ENCODE measurements at regions not wholly inside any gene's neighbourhood (a gene's known extent, or its start where the extent isn't known, plus 50 kb on each side); places are given as distances from the start of the nearest gene placed in this dataset.

- Histone ChIP-seq H3K27ac (no peak overlapping the region), H3K27me3 (replicated peaks) (no peaks in the 10 kb centered on the region), H3K36me3 (replicated peaks) (no peaks in the 10 kb centered on the region), H3K4me3 (ENCODE audit: low read depth, low read length) (no peak overlapping the region)
- TF ChIP-seq CTCF (IDR thresholded peaks at IDR 0.05; ENCODE audit: low read depth, low read length, missing control alignments), result no peak
- in situ Hi-C loops (cut with HindIII; ENCODE audit: low pct_ligation_motif_present, low sequenced_read_pairs), result no loop called here
- DNase-seq, result no peak
These were observed 396.8 kb upstream of the UBE2E3 start for GRCh38 chr2:180583441-180584140.

- TF ChIP-seq CTCF (IDR thresholded peaks at IDR 0.05; ENCODE audit: low read depth, low read length, missing control alignments), result no peak
- Histone ChIP-seq H3K27me3 (replicated peaks) (no peaks in the 10 kb centered on the region), H3K27ac (no peak overlapping the region), H3K4me3 (ENCODE audit: low read depth, low read length) (no peak overlapping the region), H3K36me3 (replicated peaks) (no peaks in the 10 kb centered on the region)
- no peak for DNase-seq
- in situ Hi-C loops (cut with HindIII; ENCODE audit: low pct_ligation_motif_present, low sequenced_read_pairs), result no loop called here
These were observed 401.0 kb upstream of the UBE2E3 start for GRCh38 chr2:180579388-180579787.

GRCh38 chr2:180578441-180578840 lies 402.0 kb upstream of the UBE2E3 start:
- in situ Hi-C loops (cut with HindIII; ENCODE audit: low pct_ligation_motif_present, low sequenced_read_pairs), result no loop called here
- no peaks in the 10 kb centered on the region for H3K27me3 ChIP-seq (replicated peaks)
- no peak overlapping the region for H3K4me3 ChIP-seq (ENCODE audit: low read depth, low read length)
- no peak for DNase-seq
- TF ChIP-seq CTCF (IDR thresholded peaks at IDR 0.05; ENCODE audit: low read depth, low read length, missing control alignments), result no peak
- H3K27ac ChIP-seq, result no peak overlapping the region
- no peaks in the 10 kb centered on the region for H3K36me3 ChIP-seq (replicated peaks)

- no peak overlapping the region for H3K27ac ChIP-seq
- H3K36me3 ChIP-seq (replicated peaks), result no peaks in the 10 kb centered on the region
- in situ Hi-C loops (cut with HindIII; ENCODE audit: low pct_ligation_motif_present, low sequenced_read_pairs), result no loop called here
- no peak for DNase-seq
- TF ChIP-seq CTCF (IDR thresholded peaks at IDR 0.05; ENCODE audit: low read depth, low read length, missing control alignments), result no peak
- H3K4me3 ChIP-seq (ENCODE audit: low read depth, low read length), result no peak overlapping the region
- H3K27me3 ChIP-seq (replicated peaks), result no peaks in the 10 kb centered on the region
These were observed 402.8 kb upstream of the UBE2E3 start for GRCh38 chr2:180577567-180577966.

- in situ Hi-C loops (cut with HindIII; ENCODE audit: low pct_ligation_motif_present, low sequenced_read_pairs), result no loop called here
- TF ChIP-seq CTCF (IDR thresholded peaks at IDR 0.05; ENCODE audit: low read depth, low read length, missing control alignments), result no peak
These were observed 406.5 kb upstream of the UBE2E3 start for GRCh38 chr2:180573951-180574350.

GRCh38 chr2:180572346-180572745 lies 408.1 kb upstream of the UBE2E3 start:
- TF ChIP-seq CTCF (IDR thresholded peaks at IDR 0.05; ENCODE audit: low read depth, low read length, missing control alignments), result no peak
- no peaks in the 10 kb centered on the region for H3K36me3 ChIP-seq (replicated peaks)
- no peak overlapping the region for H3K27ac ChIP-seq
- DNase-seq, result no peak
- in situ Hi-C loops (cut with HindIII; ENCODE audit: low pct_ligation_motif_present, low sequenced_read_pairs), result no loop called here
- H3K4me3 ChIP-seq (ENCODE audit: low read depth, low read length), result no peak overlapping the region
- H3K27me3 ChIP-seq (replicated peaks), result no peaks in the 10 kb centered on the region

More at GRCh38 chr2:180573951-180574350, 406.5 kb upstream of the UBE2E3 start:
- Histone ChIP-seq H3K36me3 (replicated peaks) (no peaks in the 10 kb centered on the region), H3K27me3 (replicated peaks) (no peaks in the 10 kb centered on the region), H3K27ac (no peak overlapping the region), H3K4me3 (ENCODE audit: low read depth, low read length) (no peak overlapping the region)
- no peak for DNase-seq

Data from brain microvascular endothelial cell (primary cell).